Ramos (cell line): ENCODE measurements at regions not wholly inside any gene's neighbourhood (a gene's known extent, or its start where the extent isn't known, plus 50 kb on each side); places are given as distances from the start of the nearest gene placed in this dataset.
"Not testable (repeated sequence)": the region's sequence is repeated elsewhere in the genome, so short reads cannot be mapped to it uniquely, and the experiment has no call there.

Source experiments
- in situ Hi-C: fragments of 300-500 bp; cut with MboI; formaldehyde crosslinking; loops from one replicate; pipeline ENCODE4 v1.14.3; 2022; ENCODE audit warnings: low sequenced_read_pairs; ENCODE audit not compliant: unreplicated experiment

GRCh38 chr10:30199376-30200016 is 140.1 kb upstream of the JCAD start:
- in situ Hi-C loops, result no loop called here

DNA sequence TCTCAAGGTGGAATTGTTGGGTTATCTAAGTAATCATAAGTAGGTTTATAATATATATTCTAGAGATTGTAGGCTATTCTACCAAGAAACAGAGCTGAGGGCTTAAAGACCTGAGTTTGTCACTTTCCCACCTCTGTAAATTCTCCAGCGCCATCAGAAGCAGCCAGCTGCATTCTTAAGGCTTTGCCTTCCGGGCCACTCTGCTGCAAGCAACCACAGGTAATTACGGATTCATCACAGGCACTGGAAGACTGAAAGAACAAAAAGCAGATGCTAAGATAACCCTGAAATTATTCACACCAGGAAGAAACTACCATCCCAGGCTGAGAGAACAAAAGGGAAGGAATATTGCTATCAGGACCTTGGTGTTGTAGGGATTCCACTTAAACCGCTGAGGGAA is 137.8 kb upstream of the JCAD start:
- in situ Hi-C loops, result no loop called here

DNA sequence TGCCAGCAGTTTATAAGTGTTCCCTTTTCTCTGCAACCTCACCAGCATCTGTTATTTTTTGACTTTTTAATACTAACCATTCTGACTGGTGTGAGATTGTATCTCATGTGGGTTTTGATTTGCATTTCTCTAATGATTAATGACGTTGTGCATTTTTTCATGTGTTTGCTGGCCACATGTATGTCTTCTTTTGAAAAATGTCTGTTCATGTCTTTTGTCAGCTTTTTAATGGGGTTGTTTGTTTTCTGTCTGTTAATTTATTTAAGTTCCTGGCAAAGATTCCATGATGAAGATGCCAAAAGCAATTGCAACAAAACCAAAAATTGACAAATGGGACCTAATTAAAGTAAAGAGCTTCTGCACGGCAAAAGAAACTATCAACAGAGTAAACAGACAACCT is 137.2 kb upstream of the JCAD start:
- in situ Hi-C loops, result not testable (repeated sequence)

GRCh38 chr10:30192846-30193608 is 133.6 kb upstream of the JCAD start:
- in situ Hi-C loops, result no loop called here

GRCh38 chr10:30190577-30191552 is 131.5 kb upstream of the JCAD start:
- in situ Hi-C loops, result no loop called here

DNA sequence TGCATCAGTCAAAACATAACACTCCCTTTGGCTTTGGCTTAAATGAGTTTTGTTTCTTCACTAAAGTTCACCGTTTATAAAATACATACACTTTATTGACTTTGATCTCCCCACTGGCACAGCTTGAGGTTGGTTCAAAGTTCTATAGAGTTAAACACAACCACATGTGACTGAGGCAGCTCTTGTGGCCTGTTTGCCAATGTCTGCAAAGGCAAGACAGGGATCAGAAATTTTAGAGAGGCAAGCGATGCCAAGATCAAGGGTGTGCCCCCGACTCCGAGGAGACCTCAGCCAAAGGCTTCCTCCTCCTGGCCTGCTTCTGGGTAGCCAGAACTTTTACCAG is 129.8 kb upstream of the JCAD start:
- in situ Hi-C loops, result no loop called here

GRCh38 chr10:30188556-30189237 is 129.3 kb upstream of the JCAD start:
- in situ Hi-C loops, result no loop called here

DNA sequence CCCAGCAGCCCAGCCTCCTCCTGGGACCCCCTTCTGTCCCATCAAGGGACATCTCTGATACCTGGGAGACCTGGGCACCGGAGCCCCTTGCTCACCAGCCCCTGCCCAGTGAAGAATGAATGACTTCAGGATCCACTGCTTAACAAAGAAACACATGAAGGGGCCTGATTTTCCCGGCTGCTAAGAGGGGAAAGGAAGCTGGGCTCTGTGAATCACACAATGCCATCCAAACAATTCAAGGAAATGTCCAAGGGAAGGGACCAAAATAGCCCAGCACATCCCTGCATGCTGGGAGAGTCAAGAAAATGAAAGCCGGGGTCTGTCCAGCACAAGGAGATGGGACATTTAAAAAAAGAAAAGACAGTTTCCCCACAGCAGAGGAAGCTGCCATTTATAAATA is 128.7 kb upstream of the JCAD start:
- in situ Hi-C loops, result no loop called here

- in situ Hi-C loops, result no loop called here
Observed at GRCh38 chr10:30187010-30187409, 127.6 kb upstream of the JCAD start.

DNA sequence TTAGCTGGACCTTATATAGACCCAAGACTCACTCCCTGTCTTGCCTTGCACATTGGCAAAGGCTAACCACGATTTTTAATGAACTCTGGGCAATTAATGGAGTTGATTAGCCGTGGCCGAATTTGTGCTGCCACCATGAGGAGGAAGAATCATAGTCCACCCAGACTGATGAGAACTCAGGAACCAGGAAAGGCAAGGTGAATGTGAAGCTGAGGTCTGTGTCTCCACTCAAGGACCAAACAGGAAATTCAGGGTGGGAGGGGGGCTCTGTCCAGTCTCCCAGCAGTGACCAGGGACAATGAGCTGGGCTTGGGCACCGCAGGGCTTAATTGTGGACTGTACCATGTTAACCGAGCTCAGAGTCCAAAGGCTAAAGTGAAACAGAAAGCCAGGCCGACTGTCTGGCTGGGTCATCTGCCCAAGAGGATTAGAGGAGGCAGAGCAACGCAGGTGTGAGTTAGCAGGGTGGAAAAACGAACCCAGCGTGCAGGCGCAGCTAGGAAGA is 127.0 kb upstream of the JCAD start:
- in situ Hi-C loops, result no loop called here

- in situ Hi-C loops, result no loop called here
Observed at GRCh38 chr10:30185916-30186315, 126.5 kb upstream of the JCAD start.

DNA sequence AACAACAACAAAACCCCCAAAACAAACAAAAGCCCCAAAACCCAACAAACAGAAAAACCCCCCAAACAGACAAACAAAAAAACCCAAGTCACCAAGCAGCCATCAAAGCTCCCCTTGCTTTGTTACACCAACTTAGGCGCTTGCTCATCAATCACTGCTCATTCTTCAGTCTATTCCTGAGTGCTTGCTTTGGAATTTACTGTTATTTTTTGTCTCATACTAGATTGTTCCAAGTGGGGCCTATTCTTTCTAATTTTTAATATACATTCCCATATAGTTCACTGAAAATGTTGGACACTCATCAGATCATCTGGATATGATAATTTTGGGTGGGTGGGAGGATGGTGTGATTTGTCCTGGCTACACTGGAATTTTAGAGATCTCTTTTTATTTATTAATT is 126.0 kb upstream of the JCAD start:
- in situ Hi-C loops, result no loop called here

DNA sequence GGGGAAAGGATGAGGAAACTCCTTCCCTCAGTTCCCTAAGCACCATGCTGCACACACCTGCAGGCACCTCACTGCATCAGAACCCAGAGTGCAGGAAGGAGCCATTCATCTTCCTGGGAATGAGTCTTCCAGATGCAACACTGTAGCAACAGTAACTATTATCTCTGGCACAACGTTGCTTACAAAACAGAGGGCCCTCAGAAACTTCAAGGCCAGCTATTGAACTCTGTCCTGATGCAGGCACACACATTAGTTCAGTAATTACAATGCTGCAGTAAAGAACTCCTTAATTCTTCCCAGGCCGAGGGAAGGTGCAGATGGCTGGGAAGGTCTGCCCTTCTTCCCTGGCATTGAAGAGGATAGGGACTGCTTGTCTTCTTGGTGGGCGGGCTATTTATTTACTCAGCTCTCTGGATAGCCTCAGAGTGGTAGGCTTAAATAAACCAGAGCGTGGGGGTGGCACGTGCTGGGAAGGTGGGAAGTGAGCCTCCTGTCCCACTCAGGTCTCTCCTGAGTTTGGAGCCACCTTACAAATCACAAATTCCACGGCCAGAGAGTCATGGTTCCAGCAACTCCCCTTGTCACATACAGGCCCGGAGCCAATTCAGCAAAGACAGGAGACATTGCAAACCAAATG is 125.1 kb upstream of the JCAD start:
- in situ Hi-C loops, result no loop called here

GRCh38 chr10:30183055-30183402 is 123.6 kb upstream of the JCAD start:
- in situ Hi-C loops, result no loop called here

- in situ Hi-C loops, result no loop called here
Observed at GRCh38 chr10:30182191-30183054, 123.0 kb upstream of the JCAD start.

GRCh38 chr10:30178356-30178964 is 119.1 kb upstream of the JCAD start:
- in situ Hi-C loops, result no loop called here

GRCh38 chr10:30176776-30177533 is 117.6 kb upstream of the JCAD start:
- in situ Hi-C loops, result no loop called here

DNA sequence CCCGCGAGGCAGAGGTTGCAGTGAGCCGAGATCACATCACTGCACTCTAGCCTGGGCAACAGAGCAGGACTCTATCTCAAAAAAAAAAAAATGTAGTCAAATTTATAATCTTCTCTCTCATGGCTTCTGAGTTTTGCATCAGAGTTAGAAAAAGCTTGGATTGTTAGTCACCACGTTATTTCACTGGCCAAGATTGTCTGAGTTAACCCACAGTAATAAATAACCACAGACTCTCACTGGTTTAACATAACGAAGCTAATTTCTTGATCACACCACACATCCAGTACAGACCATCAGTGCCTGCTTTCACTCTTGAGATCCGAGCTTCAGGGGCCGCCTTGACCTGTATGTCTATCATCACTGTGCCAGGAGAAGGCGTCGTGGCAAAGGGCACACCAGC is 116.8 kb upstream of the JCAD start:
- in situ Hi-C loops, result no loop called here
